ENCODE measurements at regions not wholly inside any gene's neighbourhood (a gene's known extent, or its start where the extent isn't known, plus 50 kb on each side); places are given as distances from the start of the nearest gene placed in this dataset.

- Histone ChIP-seq H3K9me3 (ENCODE audit: control insufficient read depth, low read length) (no peaks in the 10 kb centered on the region), H3K27me3 (ENCODE audit: control insufficient read depth, insufficient read depth, low read length) (no peaks in the 10 kb centered on the region), H3K27ac (no peak overlapping the region), H3K9ac (no peak overlapping the region), H3K79me2 (no peaks in the 10 kb centered on the region), H2AFZ (no peak overlapping the region), H3K4me3 (ENCODE audit: low read depth, low read length) (no peak overlapping the region), H3K4me2 (ENCODE audit: low read length) (no peak overlapping the region), H3K36me3 (ENCODE audit: control insufficient read depth, insufficient read depth, low read length) (no peaks in the 10 kb centered on the region), H3K4me1 (no peaks in the 10 kb centered on the region)
- no peak for TF ChIP-seq CTCF (IDR thresholded peaks at IDR 0.05)
These were observed 54.4 kb upstream of the KRTAP11-1 start for GRCh38 chr21:30935889-30936168.

GRCh38 chr21:30935121-30935888 lies 53.9 kb upstream of the KRTAP11-1 start:
- Histone ChIP-seq H3K36me3 (ENCODE audit: control insufficient read depth, insufficient read depth, low read length) (no peaks in the 10 kb centered on the region), H3K9me3 (ENCODE audit: control insufficient read depth, low read length) (no peaks in the 10 kb centered on the region)
- TF ChIP-seq CTCF (IDR thresholded peaks at IDR 0.05): no peak

GRCh38 chr21:30932686-30933085 lies 51.3 kb upstream of the KRTAP11-1 start:
- Histone ChIP-seq H2AFZ (no peak overlapping the region), H3K4me3 (ENCODE audit: low read depth, low read length) (no peak overlapping the region), H3K4me2 (ENCODE audit: low read length) (no peak overlapping the region), H3K4me1 (no peaks in the 10 kb centered on the region), H3K79me2 (no peaks in the 10 kb centered on the region), H3K36me3 (ENCODE audit: control insufficient read depth, insufficient read depth, low read length) (no peaks in the 10 kb centered on the region), H3K27ac (no peak overlapping the region), H3K27me3 (ENCODE audit: control insufficient read depth, insufficient read depth, low read length) (no peaks in the 10 kb centered on the region), H3K9me3 (ENCODE audit: control insufficient read depth, low read length) (no peaks in the 10 kb centered on the region), H3K9ac (no peak overlapping the region)
- no peak for TF ChIP-seq CTCF (IDR thresholded peaks at IDR 0.05)

More at GRCh38 chr21:30935121-30935888, 53.9 kb upstream of the KRTAP11-1 start:
- Histone ChIP-seq H3K27ac (no peak overlapping the region), H2AFZ (no peak overlapping the region), H3K79me2 (no peaks in the 10 kb centered on the region), H3K4me2 (ENCODE audit: low read length) (no peak overlapping the region), H3K9ac (no peak overlapping the region), H3K27me3 (ENCODE audit: control insufficient read depth, insufficient read depth, low read length) (no peaks in the 10 kb centered on the region), H3K4me3 (ENCODE audit: low read depth, low read length) (no peak overlapping the region), H3K4me1 (no peaks in the 10 kb centered on the region)

Measured in parathyroid adenoma (tissue), 2 donors.